GM23248 (cell line): ENCODE measurements at regions not wholly inside any gene's neighbourhood (a gene's known extent, or its start where the extent isn't known, plus 50 kb on each side); places are given as distances from the start of the nearest gene placed in this dataset.

Experiments
- EZH2 ChIP-seq: fragments of 200-600 bp; sonication (generic); IDR thresholded peaks from 2 replicates; pipeline ENCODE4 v1.6.1; 2018; ENCODE audit warnings: antibody characterized with exemption, mild to moderate bottlenecking; ENCODE audit not compliant: insufficient read depth, poor library complexity, severe bottlenecking
- EZH2phosphoT487 ChIP-seq: fragments of 200-600 bp; sonication (generic); IDR thresholded peaks from 2 replicates; pipeline ENCODE4 v1.6.1; 2018; ENCODE audit warnings: antibody characterized with exemption, moderate library complexity, mild to moderate bottlenecking, low read depth; ENCODE audit not compliant: insufficient read depth

DNA sequence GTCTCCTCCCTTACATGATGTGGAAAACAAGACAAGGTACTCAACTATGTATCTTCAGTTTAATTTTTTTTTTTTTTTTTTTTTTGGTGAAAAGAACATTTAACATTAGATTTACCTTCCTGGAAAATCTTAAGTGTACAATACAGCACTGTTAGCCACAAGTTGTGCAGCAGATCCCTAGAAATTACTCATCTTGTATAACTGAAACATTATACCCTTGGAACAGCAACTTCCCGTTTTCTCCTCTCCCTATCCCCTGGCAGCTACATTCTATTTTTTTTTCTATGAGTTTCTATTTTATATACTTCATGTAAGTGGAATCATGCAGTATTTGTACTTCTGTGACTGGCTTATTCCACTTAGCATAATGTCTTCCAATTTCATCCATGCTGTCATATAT, 421.9 kb upstream of the FTMT start:
- TF ChIP-seq EZH2 (no peak), EZH2phosphoT487 (no peak)
